ENCODE measurements at regions not wholly inside any gene's neighbourhood (a gene's known extent, or its start where the extent isn't known, plus 50 kb on each side); places are given as distances from the start of the nearest gene placed in this dataset.

GRCh38 chr1:96533820-96534219 is 187.8 kb upstream of the PTBP2 start:
- no peaks in the 10 kb centered on the region for H3K36me3 ChIP-seq (replicated peaks in 1 of 2; ENCODE audit: control insufficient read depth in 1 of 2, insufficient read depth in 2 of 2, low read length in 2 of 2)
- no peaks in the 10 kb centered on the region for H3K27me3 ChIP-seq (ENCODE audit: control insufficient read depth in 1 of 2, insufficient read depth in 2 of 2, low read length in 2 of 2)
- no peaks in the 10 kb centered on the region for H3K4me1 ChIP-seq (ENCODE audit: insufficient read depth, low read length)
- 48% methylated on average over 4 of the region's 4 CpGs for whole genome bisulfite sequencing (ENCODE audit: low lambda C conversion rate)
- H3K9me3 ChIP-seq (ENCODE audit: low read length): peaks cover 8% of the 10 kb centered on the region
- H3K79me2 ChIP-seq (ENCODE audit: insufficient read depth, low read length): no peaks in the 10 kb centered on the region
- no peak overlapping the region for H3K27ac ChIP-seq (ENCODE audit: extremely low read length, insufficient read depth, low read length)
- H3K4me3 ChIP-seq (replicated peaks in 1 of 3; ENCODE audit: insufficient read depth in 1 of 3, low read depth in 2 of 3, low read length in 3 of 3): no peak overlapping the region
- CTCF ChIA-PET (ENCODE audit: low intra/inter-chr PET ratio, low total read pairs): no interaction called here
- ATAC-seq (no peak), DNase-seq (ENCODE audit: low spot score) (no peak), FAIRE-seq (no peak)
- POLR2A ChIA-PET: no interaction called here
- H3K9ac ChIP-seq (ENCODE audit: insufficient read depth, low read depth, low read length): no peak overlapping the region
- H4K20me1 ChIP-seq (ENCODE audit: insufficient read depth, low read length): no peaks in the 10 kb centered on the region
- in situ Hi-C loops (cut with HindIII; ENCODE audit: extremely low pct_ligation_motif_present, low pct_unique_long_range_greater_than_20kb) (no loop called here), intact Hi-C loops (cut with micrococcal nuclease; ENCODE audit: unreplicated experiment) (loop anchor here (10.0 kb wide), 1 partner anchor 151 kb away; no protein-coding TSS in a partner anchor)
- no peak overlapping the region for H3K4me2 ChIP-seq (ENCODE audit: low read depth, low read length)
- H2AFZ ChIP-seq (ENCODE audit: low read length): no peak overlapping the region
- no TSS peak for BruUV-seq (replicated peaks)
- TF ChIP-seq CBX1 (IDR thresholded peaks at IDR 0.05; ENCODE audit: low read depth): no peak
- no peak for TF ChIP-seq STAT5B (CRISPR knock-in tag; IDR thresholded peaks at IDR 0.05)
- TF ChIP-seq NFYB (CRISPR knock-in tag; IDR thresholded peaks at IDR 0.05): no peak
- TF ChIP-seq MATR3 (CRISPR knock-in tag; IDR thresholded peaks at IDR 0.05): no peak
- TF ChIP-seq ZNF609 (CRISPR knock-in tag; IDR thresholded peaks at IDR 0.05; ENCODE audit: borderline replicate concordance): no peak
- no peak for TF ChIP-seq RFX3 (CRISPR knock-in tag; IDR thresholded peaks at IDR 0.05)
- TF ChIP-seq GLI4 (CRISPR knock-in tag; IDR thresholded peaks at IDR 0.05; ENCODE audit: borderline replicate concordance): no peak
- no peak for TF ChIP-seq ZSCAN5A (CRISPR knock-in tag; IDR thresholded peaks at IDR 0.05; ENCODE audit: borderline replicate concordance)
- no peak for TF ChIP-seq ZNF446 (CRISPR knock-in tag; IDR thresholded peaks at IDR 0.05)
- no peak for TF ChIP-seq ZNF33A (CRISPR knock-in tag; IDR thresholded peaks at IDR 0.05; ENCODE audit: borderline replicate concordance)
- no peak for TF ChIP-seq MYPOP (CRISPR knock-in tag; IDR thresholded peaks at IDR 0.05)
- TF ChIP-seq DRAP1 (CRISPR knock-in tag; IDR thresholded peaks at IDR 0.05): no peak
- TF ChIP-seq ZNF616 (CRISPR knock-in tag; IDR thresholded peaks at IDR 0.05; ENCODE audit: low read depth): no peak
- TF ChIP-seq GRHL1 (CRISPR knock-in tag; conservative IDR thresholded peaks at IDR 0.05): no peak
- TF ChIP-seq ZNF331 (CRISPR knock-in tag; IDR thresholded peaks at IDR 0.05): no peak
- TF ChIP-seq NFE2L1 (CRISPR knock-in tag; IDR thresholded peaks at IDR 0.05; ENCODE audit: borderline replicate concordance): no peak
- no peak for TF ChIP-seq RAD21 (CRISPR knock-in tag; IDR thresholded peaks at IDR 0.05)
